OCI-LY1 (cell line): ENCODE measurements at regions not wholly inside any gene's neighbourhood (a gene's known extent, or its start where the extent isn't known, plus 50 kb on each side); places are given as distances from the start of the nearest gene placed in this dataset.

Experiments used
- CTCF ChIP-seq: fragments of 200-600 bp; sonication (generic), shearing (Covaris generic); IDR thresholded peaks from 2 replicates; pipeline ENCODE4 v1.5.1; 2017; ENCODE audit warnings: mild to moderate bottlenecking, antibody characterized with exemption, low read length, moderate library complexity, mixed read lengths
- EZH2 ChIP-seq: fragments of 200-600 bp; sonication (generic), shearing (Covaris generic); IDR thresholded peaks from 2 replicates; pipeline ENCODE4 v1.8.0; 2017; ENCODE audit warnings: borderline replicate concordance, mixed run types, mild to moderate bottlenecking, antibody characterized with exemption, low read length, moderate library complexity, mixed read lengths

DNA sequence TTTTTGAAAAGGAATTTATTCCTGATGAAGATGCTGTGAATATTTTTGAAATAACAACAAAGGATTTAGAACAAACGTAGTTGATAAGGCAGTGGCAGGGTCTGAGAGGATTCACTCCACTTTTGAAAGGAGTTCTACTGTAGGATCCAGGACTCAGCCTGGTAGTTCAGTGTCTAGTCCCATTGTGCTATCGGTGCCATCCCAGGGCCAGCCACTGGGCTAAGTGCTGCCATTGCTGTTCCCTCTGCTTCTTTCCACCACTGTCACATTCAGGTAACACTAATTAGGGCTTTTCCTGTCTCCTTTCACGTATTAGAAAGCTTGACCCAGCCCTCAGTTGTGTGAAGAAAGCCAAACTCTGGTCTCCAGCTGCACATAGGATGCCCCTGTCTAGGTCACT, 177.3 kb downstream of the TEX36 start:
- TF ChIP-seq CTCF (no peak), EZH2 (no peak)
